Activated CD4-positive, alpha-beta T cell treated with anti-CD3 and anti-CD28 coated beads, Interleukin-2, amount 50 U/mL, for 48 hours (primary cell): ENCODE measurements at regions not wholly inside any gene's neighbourhood (a gene's known extent, or its start where the extent isn't known, plus 50 kb on each side); places are given as distances from the start of the nearest gene placed in this dataset.

Source experiments
- DNase-seq, 2 experiments: peaks; one replicate each; pipeline ENCODE4 v3.0.0-alpha.2; 2020

DNA sequence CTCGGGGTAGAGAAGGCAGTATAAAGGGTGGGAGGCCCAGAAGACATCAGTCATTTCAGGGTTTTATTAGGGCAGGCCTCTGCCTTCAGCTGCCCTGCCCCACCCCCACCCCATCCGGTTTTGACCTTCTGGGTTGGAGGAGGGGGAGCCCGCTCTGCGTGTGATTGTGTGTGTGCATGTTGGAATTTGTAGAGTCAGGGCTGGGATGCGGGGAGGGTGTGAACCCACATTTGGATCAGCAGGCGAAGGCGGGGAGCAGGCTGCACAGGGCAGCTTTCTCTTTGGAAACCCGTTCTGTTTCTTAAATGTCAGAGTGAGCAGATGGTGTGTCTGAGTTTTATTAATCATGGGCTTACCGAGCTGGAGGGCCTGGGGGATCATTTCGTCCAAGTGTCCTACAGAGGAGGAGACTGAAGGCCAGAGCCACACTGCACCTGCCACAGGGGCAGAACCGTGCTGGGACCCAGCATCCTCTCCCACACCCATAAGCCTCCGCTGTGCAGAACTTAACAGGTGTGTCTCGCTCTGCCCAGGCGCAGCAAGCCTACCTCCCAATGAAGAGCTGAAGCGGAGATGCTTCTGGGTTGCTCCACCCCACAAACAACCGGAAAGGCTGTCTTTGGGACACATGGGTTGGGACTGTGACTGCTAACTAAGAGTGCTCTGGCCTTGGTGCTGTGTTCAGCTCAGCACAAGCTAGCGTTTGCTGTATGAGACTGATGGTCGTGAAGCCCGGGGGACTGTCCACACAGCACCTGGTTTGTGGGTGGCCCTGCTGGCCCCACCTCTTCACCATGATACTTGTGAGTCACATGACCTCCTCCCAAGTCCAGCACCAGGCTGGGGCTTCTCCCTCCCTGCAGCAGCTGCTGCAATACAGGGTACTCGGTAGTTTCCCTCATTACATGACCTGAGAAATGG, 70.9 kb upstream of the GSE1 start:
- no peak for DNase-seq

- DNase-seq, result no peak
Measured at GRCh38 chr16:85543536-85543935, 69.6 kb upstream of the GSE1 start.

DNA sequence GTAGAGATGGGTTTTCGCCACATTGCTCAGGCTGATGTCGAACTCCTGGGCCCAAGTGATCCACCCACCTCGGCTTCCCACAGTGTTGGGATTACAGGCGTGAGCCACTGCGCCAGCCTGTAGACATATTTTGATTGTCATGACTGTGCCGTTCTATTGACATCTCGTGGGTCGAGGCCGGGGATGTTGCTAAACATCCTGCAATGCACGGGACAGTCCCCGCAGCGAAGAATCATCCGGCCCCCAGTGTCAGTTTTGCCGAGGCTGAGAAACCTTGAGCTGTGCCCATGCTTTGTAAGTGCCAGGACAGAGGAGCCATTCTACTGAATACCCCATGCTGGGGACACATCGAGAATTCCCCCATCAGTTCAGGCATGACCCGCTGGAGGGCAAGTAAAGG, 69.1 kb upstream of the GSE1 start:
- no peak for DNase-seq

GRCh38 chr16:85544668-85545067, 68.5 kb upstream of the GSE1 start:
- no peak for DNase-seq

- DNase-seq, result no peak
Measured at GRCh38 chr16:85545227-85545818, 67.8 kb upstream of the GSE1 start.

DNA sequence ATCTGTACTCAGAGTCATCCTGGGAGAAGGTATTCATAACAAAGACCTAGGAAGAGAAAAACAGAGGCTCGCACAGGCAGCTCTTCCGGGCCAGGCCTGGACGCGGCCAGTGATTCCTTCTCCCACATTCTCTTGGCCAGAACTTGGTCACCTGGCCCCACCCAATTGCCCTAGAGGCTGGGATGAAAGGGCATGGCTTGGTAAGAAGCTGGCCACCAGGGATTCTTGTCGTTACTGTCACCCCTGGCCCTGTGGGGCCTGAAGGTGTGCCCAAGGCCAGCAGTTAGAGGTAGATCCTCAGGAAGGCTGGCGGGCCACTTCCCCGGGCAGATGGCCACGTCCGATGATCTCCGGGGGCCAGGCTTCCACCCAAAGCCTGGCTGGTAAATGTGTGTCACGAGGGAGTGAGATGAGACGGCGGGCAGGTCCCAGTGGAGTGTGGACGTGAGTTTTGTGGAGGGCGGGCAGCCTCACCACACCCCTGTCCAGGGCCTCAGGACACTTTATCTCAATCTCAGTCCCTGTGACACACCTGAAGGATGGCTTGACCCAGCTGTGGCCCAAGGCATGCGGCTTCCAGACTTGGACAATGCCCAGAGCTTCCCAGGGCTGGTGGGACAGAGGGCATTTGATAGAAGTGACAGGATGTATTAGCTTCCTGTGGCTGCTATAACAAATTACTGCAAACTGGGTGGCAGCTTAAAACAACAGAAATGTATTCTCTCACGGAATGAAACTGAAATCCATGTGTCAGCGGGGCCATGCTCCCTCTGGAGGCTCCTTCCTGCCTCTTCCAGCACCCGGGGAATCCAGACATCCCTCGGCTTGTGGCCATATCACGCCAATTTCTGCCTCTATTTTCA, 66.3 kb upstream of the GSE1 start:
- no peak for DNase-seq

DNA sequence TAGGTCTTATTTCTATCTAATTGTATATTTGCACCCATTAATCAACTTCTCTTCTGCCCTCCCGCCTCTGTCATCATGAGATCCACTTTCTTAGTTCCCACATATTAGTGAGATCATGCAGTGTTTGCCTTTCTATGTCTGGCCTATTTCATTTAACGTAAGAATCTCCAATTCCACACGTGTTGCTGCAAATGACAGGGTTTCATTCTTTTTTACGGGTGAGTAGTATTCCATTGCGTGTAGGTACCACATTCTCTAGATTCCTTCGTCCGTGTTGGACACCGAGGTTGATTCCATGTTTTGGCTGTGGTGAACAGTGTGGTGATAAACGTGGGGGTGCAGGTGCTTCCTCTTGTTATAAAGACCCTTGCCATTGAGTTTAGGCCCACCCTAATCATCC, 64.7 kb upstream of the GSE1 start:
- no peak for DNase-seq

- no peak for DNase-seq
Measured at GRCh38 chr16:85549766-85550421, 63.2 kb upstream of the GSE1 start.

GRCh38 chr16:85550422-85550864, 62.7 kb upstream of the GSE1 start:
- no peak for DNase-seq

- DNase-seq, result no peak
Measured at GRCh38 chr16:85550953-85551924, 61.9 kb upstream of the GSE1 start.

DNA sequence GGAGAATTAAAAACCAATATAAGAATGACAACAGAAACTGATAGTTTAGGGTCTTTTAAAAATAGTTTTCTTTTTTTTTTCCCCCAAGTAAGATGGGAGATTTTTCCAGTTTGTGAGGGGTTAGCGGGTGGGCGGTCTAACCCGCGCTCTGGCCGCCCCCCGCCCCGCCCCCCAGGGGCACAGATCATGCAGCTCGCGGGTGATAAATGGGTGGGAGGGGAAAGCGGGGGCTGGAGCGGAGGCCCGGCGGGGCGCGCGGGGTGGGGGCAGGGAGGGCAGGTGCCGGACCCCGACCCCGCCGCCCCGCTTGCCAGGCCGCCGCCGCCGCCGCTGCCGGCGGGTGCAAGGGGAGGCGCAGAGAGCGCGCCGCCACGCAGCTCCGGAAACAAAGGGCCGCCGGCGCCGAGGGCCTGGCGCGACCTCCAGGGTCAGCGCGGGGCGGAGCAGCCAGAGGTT, 60.1 kb upstream of the GSE1 start:
- DNase-seq, result no peak

DNA sequence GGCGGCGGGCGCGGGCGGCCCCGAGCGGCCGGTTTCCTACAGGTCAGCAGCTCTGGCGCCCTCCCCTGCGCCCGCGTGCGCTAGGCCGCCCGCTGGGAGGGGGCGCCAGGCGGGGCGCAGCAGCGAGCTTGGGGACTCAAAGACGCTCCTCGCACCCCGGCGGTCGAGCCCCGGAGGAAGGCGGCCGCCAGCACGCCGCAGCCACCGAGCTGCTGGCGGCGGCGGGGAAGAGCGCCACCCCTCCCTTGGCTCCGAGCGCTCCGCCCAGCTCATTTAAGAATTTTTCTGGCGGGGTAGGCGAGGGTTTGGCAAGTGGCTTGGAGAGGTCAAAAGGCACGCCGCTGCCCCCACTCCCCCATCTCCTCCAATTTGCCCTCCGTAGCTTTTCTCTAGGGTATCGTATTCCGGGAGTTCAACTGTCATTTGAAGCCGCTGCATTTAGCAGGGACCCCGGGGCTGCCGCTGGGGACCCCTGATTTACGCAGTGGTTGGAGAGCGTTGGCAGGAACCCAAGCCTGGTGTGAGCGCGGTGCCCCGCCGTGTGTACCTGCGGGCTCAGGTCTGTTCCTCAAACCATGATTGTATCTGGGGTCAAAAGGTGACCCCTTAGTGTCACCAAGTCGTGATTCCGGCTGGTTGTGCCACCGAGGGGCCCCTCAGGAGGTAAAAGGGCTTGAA, 59.5 kb upstream of the GSE1 start:
- DNase-seq, result peak; percentile 48 to 53

DNA sequence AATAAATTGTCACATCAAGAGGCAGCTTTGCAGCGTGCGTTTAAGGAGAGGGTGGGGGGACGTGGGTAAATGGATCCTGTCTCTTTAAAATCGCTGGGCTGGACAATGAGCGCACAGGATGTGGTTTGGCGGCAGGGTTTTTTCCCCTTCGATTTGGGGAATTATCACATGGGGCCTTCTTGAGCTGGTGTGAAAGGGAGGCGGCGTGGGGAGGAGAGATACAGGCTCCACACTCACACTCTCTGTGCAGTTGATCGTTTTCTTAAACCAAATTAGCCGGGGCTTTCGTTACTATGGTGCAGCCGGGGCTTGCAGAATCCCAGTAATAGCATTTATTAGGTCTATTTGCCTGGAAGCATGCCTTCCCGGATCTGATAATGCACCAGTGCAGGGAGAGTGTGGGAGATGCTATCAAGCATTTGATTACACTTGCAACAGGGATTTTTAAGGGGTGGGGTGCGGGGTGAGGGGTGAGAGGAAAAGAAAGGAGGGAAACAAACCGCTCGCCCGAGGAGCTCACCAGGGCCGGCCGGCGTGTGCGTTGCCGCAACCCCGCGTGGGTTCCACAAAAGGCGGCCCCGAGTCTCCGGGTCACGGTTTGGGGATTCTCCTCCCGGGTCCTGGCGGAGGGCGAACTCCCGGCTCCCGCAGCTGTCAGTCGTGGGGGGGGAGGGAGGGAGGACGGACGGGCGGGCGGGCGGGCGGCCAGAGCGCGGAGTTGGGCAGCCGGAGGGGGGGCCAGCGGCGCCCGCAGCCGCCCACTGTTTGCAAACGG, 58.8 kb upstream of the GSE1 start:
- peak; percentile 76 to 84 for DNase-seq

- DNase-seq, result peak; percentile 70 to 72
Measured at GRCh38 chr16:85554889-85555718, 58.0 kb upstream of the GSE1 start.

DNA sequence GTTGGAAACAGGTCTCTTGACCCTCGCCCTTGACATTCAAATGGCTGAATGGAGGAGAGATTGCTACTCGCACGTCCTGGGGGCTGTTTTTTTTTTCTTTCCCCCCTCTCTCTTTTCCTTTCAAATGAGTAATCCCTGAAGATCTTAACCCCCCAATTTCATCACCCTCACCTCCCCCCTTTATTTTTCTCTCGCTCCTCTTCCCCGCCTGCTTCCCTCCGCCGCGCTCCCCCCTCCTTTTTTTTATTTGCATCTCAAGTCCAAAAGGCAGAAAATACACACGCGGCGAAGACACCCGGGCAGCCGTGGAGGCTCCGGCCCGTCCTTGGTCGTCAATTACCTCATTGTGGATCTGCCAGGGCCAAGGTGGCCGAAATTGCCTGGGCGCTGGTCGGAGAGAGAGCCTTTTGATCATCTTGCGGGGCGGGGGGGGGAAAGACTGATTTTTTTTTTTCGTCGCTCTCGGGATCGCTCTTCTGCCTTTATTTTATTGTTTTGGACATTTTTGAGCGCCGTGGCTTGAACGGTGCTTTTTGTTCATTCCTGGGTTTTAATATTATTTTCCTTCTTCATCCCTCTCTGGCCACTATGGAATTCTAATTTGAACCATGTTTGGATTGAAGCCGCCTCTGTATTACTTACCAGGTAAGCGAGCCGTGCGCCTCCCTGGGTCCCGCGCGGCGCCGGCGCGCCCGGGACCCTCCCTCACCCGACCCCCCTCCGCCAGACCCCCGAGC, 57.2 kb upstream of the GSE1 start:
- peak; percentile 29 to 35 for DNase-seq

DNA sequence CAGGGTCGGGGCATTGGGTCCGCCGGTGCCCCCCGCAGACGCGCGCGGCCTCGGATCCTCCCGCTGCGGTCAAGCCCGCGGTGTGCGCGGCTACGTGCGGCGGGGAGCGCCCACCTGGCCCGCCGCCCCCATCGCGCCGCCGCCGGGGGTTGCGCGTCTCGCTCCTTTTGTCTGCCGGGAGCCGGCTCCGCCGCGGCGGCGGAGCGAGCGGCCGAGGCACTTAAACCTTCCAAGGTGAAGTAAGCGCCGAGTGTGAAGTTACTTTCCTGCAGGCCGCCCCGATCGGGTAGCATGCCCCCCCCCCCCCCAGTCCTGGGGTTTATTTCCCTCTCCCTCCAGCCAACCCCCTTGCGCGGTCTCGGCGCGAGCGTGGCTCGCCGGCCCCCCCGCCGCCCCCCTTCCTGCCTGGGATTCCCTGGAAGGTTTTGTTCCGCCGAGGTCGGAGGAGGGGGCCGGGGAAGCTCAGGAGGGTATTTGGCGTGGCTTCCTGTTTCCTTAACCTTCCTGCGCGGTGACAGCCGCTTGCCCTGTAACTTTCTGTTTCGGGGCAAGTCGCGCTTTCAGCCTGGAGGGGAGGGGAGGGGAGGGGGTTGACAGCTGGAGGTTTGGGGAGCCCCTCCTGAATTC, 56.6 kb upstream of the GSE1 start:
- peak; percentile 61 to 72 for DNase-seq

- peak; percentile 52 to 56 for DNase-seq
Measured at GRCh38 chr16:85557083-85557970, 55.8 kb upstream of the GSE1 start.
